Esophagus (tissue), 2 donors: ENCODE measurements at regions not wholly inside any gene's neighbourhood (a gene's known extent, or its start where the extent isn't known, plus 50 kb on each side); places are given as distances from the start of the nearest gene placed in this dataset.

Source experiments
- H3K27ac ChIP-seq, 2 donors: one replicate each; pipeline ENCODE4 v1.5.1; 2013; ENCODE audit warnings: low read depth in 2 of 2, mild to moderate bottlenecking in 2 of 2, inconsistent platforms in 1 of 2, low read length in 1 of 2, moderate library complexity in 1 of 2
- H3K27me3 ChIP-seq, 2 donors: one replicate each; pipeline ENCODE4 v1.6.1; 2013; ENCODE audit warnings: low read length in 2 of 2, control low read depth in 1 of 2, mild to moderate bottlenecking in 1 of 2; ENCODE audit not compliant: insufficient read depth in 2 of 2, control insufficient read depth in 1 of 2
- H3K36me3 ChIP-seq, 2 donors: one replicate each; pipeline ENCODE4 v1.6.1; 2013; ENCODE audit warnings: low read length in 1 of 2; ENCODE audit not compliant: control insufficient read depth in 2 of 2, insufficient read depth in 2 of 2
- H3K4me1 ChIP-seq, 2 donors: one replicate each; pipeline ENCODE4 v1.6.1; 2013; ENCODE audit warnings: low read length in 1 of 2; ENCODE audit not compliant: control insufficient read depth in 2 of 2, insufficient read depth in 2 of 2
- H3K4me3 ChIP-seq, 2 donors: one replicate each; pipeline ENCODE4 v1.5.1; 2013; ENCODE audit warnings: low read length in 2 of 2, mild to moderate bottlenecking in 2 of 2, low read depth in 1 of 2, moderate library complexity in 1 of 2
- H3K9me3 ChIP-seq, 2 donors: one replicate each; pipeline ENCODE4 v1.6.1; 2013; ENCODE audit warnings: mild to moderate bottlenecking in 2 of 2, low read depth in 1 of 2, low read length in 1 of 2, moderate library complexity in 1 of 2; ENCODE audit not compliant: control insufficient read depth in 2 of 2, insufficient read depth in 1 of 2
- WGBS, 2 donors: extraction: QIAGEN DNeasy Blood & Tissue Kit; methylation state at CpG; one replicate each; pipeline ENCODE4 v1.1.7; 2013; 5-methylcytosine and 5-hydroxymethylcytosine counted together
- donor health status: healthy with polysubstance abuse.
- donor health status: Bipolar disorder and iron deficiency.

GRCh38 chr2:209044307-209044706 lies 379.5 kb upstream of the MAP2 start:
- Histone ChIP-seq H3K4me1 (no peaks in the 10 kb centered on the region), H3K27ac (no peak overlapping the region), H3K9me3 (no peaks in the 10 kb centered on the region), H3K27me3 (no peaks in the 10 kb centered on the region), H3K36me3 (no peaks in the 10 kb centered on the region), H3K4me3 (no peak overlapping the region)
- 75 to 82% methylated on average over 2 of the region's 2 CpGs for WGBS, 2 donors

GRCh38 chr2:209046163-209046562 lies 377.7 kb upstream of the MAP2 start:
- H3K36me3 ChIP-seq: no peaks in the 10 kb centered on the region
- no peak overlapping the region for H3K4me3 ChIP-seq
- H3K27me3 ChIP-seq: no peaks in the 10 kb centered on the region
- H3K4me1 ChIP-seq: no peaks in the 10 kb centered on the region
- H3K27ac ChIP-seq: no peak overlapping the region
- 90 to 93% methylated on average over 2 of the region's 2 CpGs for WGBS, 2 donors
- H3K9me3 ChIP-seq: no peaks in the 10 kb centered on the region

GRCh38 chr2:209049608-209050007 lies 374.2 kb upstream of the MAP2 start:
- Histone ChIP-seq H3K9me3 (no peaks in the 10 kb centered on the region), H3K27ac (no peak overlapping the region), H3K27me3 (no peaks in the 10 kb centered on the region), H3K36me3 (no peaks in the 10 kb centered on the region), H3K4me3 (no peak overlapping the region), H3K4me1 (no peaks in the 10 kb centered on the region)
- 53 to 59% methylated on average over 3 of the region's 3 CpGs for WGBS, 2 donors

GRCh38 chr2:209062210-209062609 lies 361.6 kb upstream of the MAP2 start:
- 84 to 91% methylated on average over 3 of the region's 3 CpGs for WGBS, 2 donors
- Histone ChIP-seq H3K9me3 (peaks cover 2 to 4% of the 10 kb centered on the region in 2 donors), H3K36me3 (no peaks in the 10 kb centered on the region), H3K4me3 (no peak overlapping the region), H3K27me3 (no peaks in the 10 kb centered on the region), H3K27ac (no peak overlapping the region), H3K4me1 (no peaks in the 10 kb centered on the region)

GRCh38 chr2:209070262-209070661 lies 353.6 kb upstream of the MAP2 start:
- Histone ChIP-seq H3K27me3 (no peaks in the 10 kb centered on the region), H3K4me1 (no peaks in the 10 kb centered on the region), H3K36me3 (no peaks in the 10 kb centered on the region), H3K27ac (no peak overlapping the region), H3K9me3 (no peaks in the 10 kb centered on the region), H3K4me3 (no peak overlapping the region)
- WGBS, 2 donors: 93 to 97% methylated on average over 1 of the region's 1 CpG

GRCh38 chr2:209073151-209073550 lies 350.7 kb upstream of the MAP2 start:
- no peak overlapping the region for H3K4me3 ChIP-seq
- no peaks in the 10 kb centered on the region for H3K4me1 ChIP-seq
- H3K9me3 ChIP-seq: no peaks in the 10 kb centered on the region
- H3K36me3 ChIP-seq: no peaks in the 10 kb centered on the region
- no peak overlapping the region for H3K27ac ChIP-seq
- H3K27me3 ChIP-seq: no peaks in the 10 kb centered on the region

- Histone ChIP-seq H3K4me1 (no peaks in the 10 kb centered on the region), H3K27me3 (no peaks in the 10 kb centered on the region), H3K9me3 (no peaks in the 10 kb centered on the region), H3K36me3 (no peaks in the 10 kb centered on the region), H3K4me3 (no peak overlapping the region), H3K27ac (no peak overlapping the region)
- WGBS, 2 donors: 91 to 92% methylated on average over 3 of the region's 3 CpGs
These were observed 349.1 kb upstream of the MAP2 start for GRCh38 chr2:209074711-209075110.

GRCh38 chr2:209076151-209076550 lies 347.7 kb upstream of the MAP2 start:
- WGBS, 2 donors: 66 to 81% methylated on average over 1 of the region's 1 CpG
- Histone ChIP-seq H3K4me3 (no peak overlapping the region), H3K4me1 (no peaks in the 10 kb centered on the region), H3K27ac (no peak overlapping the region), H3K9me3 (no peaks in the 10 kb centered on the region), H3K36me3 (no peaks in the 10 kb centered on the region), H3K27me3 (no peaks in the 10 kb centered on the region)

- WGBS, 2 donors: 89% methylated on average over 3 of the region's 3 CpGs
- H3K27ac ChIP-seq: no peak overlapping the region
These were observed 337.1 kb upstream of the MAP2 start for GRCh38 chr2:209086761-209087160.

GRCh38 chr2:209091056-209091455 lies 332.8 kb upstream of the MAP2 start:
- no peaks in the 10 kb centered on the region for H3K4me1 ChIP-seq
- peaks cover 0 to 5% of the 10 kb centered on the region in 2 donors for H3K9me3 ChIP-seq
- no peaks in the 10 kb centered on the region for H3K36me3 ChIP-seq
- H3K27ac ChIP-seq: no peak overlapping the region
- WGBS, 2 donors: 59 to 60% methylated on average over 1 of the region's 1 CpG
- H3K4me3 ChIP-seq: no peak overlapping the region
- no peaks in the 10 kb centered on the region for H3K27me3 ChIP-seq

More at GRCh38 chr2:209086761-209087160, 337.1 kb upstream of the MAP2 start:
- no peaks in the 10 kb centered on the region for H3K27me3 ChIP-seq
- H3K36me3 ChIP-seq: no peaks in the 10 kb centered on the region
- no peak overlapping the region for H3K4me3 ChIP-seq
- H3K4me1 ChIP-seq: no peaks in the 10 kb centered on the region
- no peaks in the 10 kb centered on the region for H3K9me3 ChIP-seq
